SU-DHL-6 (cell line): ENCODE measurements at regions not wholly inside any gene's neighbourhood (a gene's known extent, or its start where the extent isn't known, plus 50 kb on each side); places are given as distances from the start of the nearest gene placed in this dataset.

Experiments
- H2AFZ ChIP-seq: fragments of 200-600 bp; sonication (generic); 2 replicates; pipeline ENCODE4 v1.6.1; 2014; ENCODE audit warnings: low read depth, mild to moderate bottlenecking, moderate library complexity, mixed read lengths, antibody characterized with exemption, low read length; ENCODE audit not compliant: severe bottlenecking
- H3F3A ChIP-seq: fragments of 200-600 bp; shearing (Covaris generic); 2 replicates; pipeline ENCODE4 v1.6.0; 2016; ENCODE audit warnings: antibody characterized with exemption, mild to moderate bottlenecking; ENCODE audit not compliant: insufficient read depth
- H3K27ac ChIP-seq: fragments of 200-600 bp; sonication (generic); 2 replicates; pipeline ENCODE4 v1.5.1; 2016; ENCODE audit warnings: low read depth, mild to moderate bottlenecking, low read length, moderate library complexity, mixed read lengths
- H3K27me3 ChIP-seq: fragments of 200-600 bp; sonication (generic), shearing (Covaris generic); 2 replicates; pipeline ENCODE4 v1.6.0; 2014; ENCODE audit warnings: mild to moderate bottlenecking, low read length
- H3K36me3 ChIP-seq: fragments of 200-600 bp; sonication (generic); 2 replicates; pipeline ENCODE4 v1.6.1; 2014; ENCODE audit warnings: mild to moderate bottlenecking, low read length, mixed read lengths
- H3K4me2 ChIP-seq: fragments of 300-600, 200-600 bp; shearing (Covaris generic), sonication (generic); 2 replicates; pipeline ENCODE4 v1.6.0; 2014; ENCODE audit warnings: low read length, low read depth, mild to moderate bottlenecking; ENCODE audit not compliant: poor library complexity, severe bottlenecking
- H3K4me3 ChIP-seq: fragments of 200-600 bp; sonication (generic); 2 replicates; pipeline ENCODE4 v1.5.1; 2014; ENCODE audit warnings: antibody characterized with exemption, low read length, mild to moderate bottlenecking, mixed read lengths; ENCODE audit not compliant: insufficient read depth, poor library complexity, severe bottlenecking
- H3K79me2 ChIP-seq: fragments of 200-600 bp; sonication (generic); 2 replicates; pipeline ENCODE4 v1.6.1; 2014; ENCODE audit warnings: mild to moderate bottlenecking, low read length, moderate library complexity; ENCODE audit not compliant: insufficient read depth
- H3K9ac ChIP-seq: fragments of 200-600 bp; sonication (generic); 2 replicates; pipeline ENCODE4 v1.7.0; 2014; ENCODE audit warnings: mild to moderate bottlenecking, low read length
- H3K9me2 ChIP-seq: fragments of 200-600 bp; sonication (generic); replicated peaks from 2 replicates; pipeline ENCODE4 v1.6.1; 2014; ENCODE audit warnings: low read length; ENCODE audit not compliant: insufficient read depth
- H3K9me3 ChIP-seq: fragments of 200-600 bp; sonication (generic); 2 replicates; pipeline ENCODE4 v1.6.1; 2014; ENCODE audit warnings: low read length, mixed read lengths; ENCODE audit not compliant: insufficient read depth
- H4K20me1 ChIP-seq: fragments of 200-600 bp; sonication (generic); 2 replicates; pipeline ENCODE4 v1.6.1; 2014; ENCODE audit warnings: low read depth, mild to moderate bottlenecking, antibody characterized with exemption, low read length, moderate library complexity, mixed read lengths
- EZH2phosphoT487 ChIP-seq: fragments of 200-600 bp; sonication (generic), shearing (Covaris generic); conservative IDR thresholded peaks from 2 replicates; pipeline ENCODE4 v1.6.1; 2018; ENCODE audit warnings: mild to moderate bottlenecking, antibody characterized with exemption, low read length, moderate library complexity, mixed read lengths
- TF ChIP-seq, protein P1 (sequence below): fragments of 200-600 bp; sonication (generic); IDR thresholded peaks from one replicate; pipeline ENCODE4 v1.5.1; 2017; ENCODE audit warnings: antibody characterized with exemption, mild to moderate bottlenecking, low read length, moderate library complexity; ENCODE audit not compliant: insufficient read depth, poor library complexity, severe bottlenecking

DNA sequence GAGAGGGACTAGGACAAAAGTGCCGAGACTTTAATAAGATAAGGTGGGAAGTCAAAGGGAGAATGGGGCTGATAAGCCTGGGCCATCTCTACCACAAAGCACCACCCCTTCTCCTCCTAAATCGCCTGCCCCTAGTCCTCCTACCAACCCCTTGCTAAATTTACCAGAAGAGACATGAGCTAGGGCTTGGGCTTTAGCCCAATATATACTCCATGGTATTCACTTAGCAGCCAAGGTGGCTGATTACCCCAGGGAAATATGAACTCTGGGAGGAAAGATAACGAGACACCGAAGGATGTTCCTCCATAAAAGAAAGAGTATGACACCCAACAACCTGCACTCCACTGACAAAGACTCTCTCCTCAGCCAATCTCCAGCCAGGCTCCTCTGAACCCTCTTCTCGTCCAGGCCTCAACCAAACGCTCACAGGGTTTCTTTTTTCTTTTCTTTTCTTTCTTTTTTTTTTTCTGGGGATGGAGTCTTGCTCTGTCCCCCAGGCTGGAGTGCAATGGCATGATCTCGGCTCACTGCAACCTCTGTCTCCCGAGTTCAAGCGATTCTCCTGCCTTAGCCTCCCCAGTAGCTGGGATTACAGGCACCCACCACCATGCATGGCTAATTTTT lies 610.2 kb downstream of the UQCRFS1 start:
- Histone ChIP-seq H3K4me2 (no peak overlapping the region), H3K4me3 (no peak overlapping the region), H3K9me2 (no peaks in the 10 kb centered on the region), H2AFZ (no peak overlapping the region), H3K9ac (no peak overlapping the region), H4K20me1 (no peaks in the 10 kb centered on the region), H3K79me2 (no peaks in the 10 kb centered on the region), H3K27ac (no peak overlapping the region), H3K36me3 (no peaks in the 10 kb centered on the region), H3K27me3 (no peaks in the 10 kb centered on the region), H3K9me3 (no peaks in the 10 kb centered on the region), H3F3A (no peaks in the 10 kb centered on the region)
- TF ChIP-seq, protein P1, sequence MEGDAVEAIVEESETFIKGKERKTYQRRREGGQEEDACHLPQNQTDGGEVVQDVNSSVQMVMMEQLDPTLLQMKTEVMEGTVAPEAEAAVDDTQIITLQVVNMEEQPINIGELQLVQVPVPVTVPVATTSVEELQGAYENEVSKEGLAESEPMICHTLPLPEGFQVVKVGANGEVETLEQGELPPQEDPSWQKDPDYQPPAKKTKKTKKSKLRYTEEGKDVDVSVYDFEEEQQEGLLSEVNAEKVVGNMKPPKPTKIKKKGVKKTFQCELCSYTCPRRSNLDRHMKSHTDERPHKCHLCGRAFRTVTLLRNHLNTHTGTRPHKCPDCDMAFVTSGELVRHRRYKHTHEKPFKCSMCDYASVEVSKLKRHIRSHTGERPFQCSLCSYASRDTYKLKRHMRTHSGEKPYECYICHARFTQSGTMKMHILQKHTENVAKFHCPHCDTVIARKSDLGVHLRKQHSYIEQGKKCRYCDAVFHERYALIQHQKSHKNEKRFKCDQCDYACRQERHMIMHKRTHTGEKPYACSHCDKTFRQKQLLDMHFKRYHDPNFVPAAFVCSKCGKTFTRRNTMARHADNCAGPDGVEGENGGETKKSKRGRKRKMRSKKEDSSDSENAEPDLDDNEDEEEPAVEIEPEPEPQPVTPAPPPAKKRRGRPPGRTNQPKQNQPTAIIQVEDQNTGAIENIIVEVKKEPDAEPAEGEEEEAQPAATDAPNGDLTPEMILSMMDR = no peak
- no peak for TF ChIP-seq EZH2phosphoT487

DNA sequence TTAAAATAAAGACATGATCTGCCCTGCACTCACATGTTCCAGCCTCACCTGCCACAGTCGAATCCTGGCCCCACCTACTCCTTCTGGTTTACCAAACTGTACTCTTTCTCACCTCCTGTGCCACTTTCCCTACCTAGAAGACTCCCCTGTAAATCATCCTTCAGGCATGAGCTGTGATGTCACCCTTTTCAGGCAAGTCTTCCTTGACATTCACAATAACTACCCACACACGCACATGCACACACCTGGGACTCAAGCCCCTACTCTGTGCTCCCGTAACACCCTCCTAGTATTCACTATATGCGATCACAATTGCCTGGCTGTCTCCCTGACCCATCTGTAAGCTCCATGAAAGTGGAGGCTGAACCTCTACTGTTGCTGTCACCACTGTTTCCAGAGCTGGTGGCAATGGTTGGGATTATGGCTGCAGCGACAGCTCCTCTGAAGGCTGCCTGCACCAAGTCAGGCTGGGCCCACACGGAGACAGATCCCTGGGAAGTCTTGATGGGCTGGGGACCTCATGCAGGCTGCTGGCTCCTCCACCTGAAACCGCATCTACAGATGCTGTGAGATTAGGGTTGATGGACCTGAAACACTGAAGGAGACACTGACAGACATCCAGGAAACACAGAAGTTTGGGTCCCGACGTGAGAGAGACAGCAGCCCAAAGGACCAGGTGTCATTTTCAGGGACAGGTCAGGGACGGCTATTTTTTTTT lies 611.1 kb downstream of the UQCRFS1 start:
- Histone ChIP-seq H3F3A (no peaks in the 10 kb centered on the region), H3K27ac (no peak overlapping the region), H3K9me2 (no peaks in the 10 kb centered on the region), H3K36me3 (no peaks in the 10 kb centered on the region), H3K4me3 (no peak overlapping the region), H3K9ac (no peak overlapping the region), H3K9me3 (no peaks in the 10 kb centered on the region), H3K79me2 (no peaks in the 10 kb centered on the region), H3K4me2 (no peak overlapping the region), H4K20me1 (no peaks in the 10 kb centered on the region), H2AFZ (no peak overlapping the region), H3K27me3 (no peaks in the 10 kb centered on the region)
- TF ChIP-seq EZH2phosphoT487 = no peak
- TF ChIP-seq, protein P1 = no peak

DNA sequence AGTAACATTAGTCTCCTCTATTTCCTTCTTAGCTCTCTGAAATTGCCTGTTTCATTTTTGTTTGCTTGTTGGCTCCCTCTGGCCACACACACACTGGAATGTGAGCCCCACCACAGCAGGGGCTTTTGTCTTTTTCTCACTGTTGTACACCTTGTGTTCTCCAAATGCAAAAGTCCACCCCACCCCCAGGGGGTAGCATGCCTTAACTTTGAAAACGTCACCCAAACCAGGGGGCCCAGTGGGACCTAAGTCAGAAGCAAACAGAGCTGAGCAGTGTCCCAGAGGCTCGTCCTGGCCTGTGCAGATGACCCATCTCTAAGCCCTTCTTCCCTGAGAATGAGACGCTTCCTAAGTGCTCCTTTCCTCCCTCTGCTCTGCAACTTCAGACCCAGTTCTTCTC lies 614.1 kb downstream of the UQCRFS1 start:
- no peaks in the 10 kb centered on the region for H3K36me3 ChIP-seq
- TF ChIP-seq EZH2phosphoT487 = no peak
- TF ChIP-seq, protein P1 = no peak
- H2AFZ ChIP-seq = no peak overlapping the region
- no peak overlapping the region for H3K27ac ChIP-seq
- no peak overlapping the region for H3K9ac ChIP-seq
- H3K9me2 ChIP-seq = no peaks in the 10 kb centered on the region
- H4K20me1 ChIP-seq = no peaks in the 10 kb centered on the region
- no peak overlapping the region for H3K4me2 ChIP-seq
- no peaks in the 10 kb centered on the region for H3K79me2 ChIP-seq
- H3K27me3 ChIP-seq = no peaks in the 10 kb centered on the region
- no peak overlapping the region for H3K4me3 ChIP-seq
- H3F3A ChIP-seq = no peaks in the 10 kb centered on the region
- H3K9me3 ChIP-seq = no peaks in the 10 kb centered on the region
